ENCODE measurements at regions not wholly inside any gene's neighbourhood (a gene's known extent, or its start where the extent isn't known, plus 50 kb on each side); places are given as distances from the start of the nearest gene placed in this dataset.
"Not testable (repeated sequence)": the region's sequence is repeated elsewhere in the genome, so short reads cannot be mapped to it uniquely, and the experiment has no call there.

DNA sequence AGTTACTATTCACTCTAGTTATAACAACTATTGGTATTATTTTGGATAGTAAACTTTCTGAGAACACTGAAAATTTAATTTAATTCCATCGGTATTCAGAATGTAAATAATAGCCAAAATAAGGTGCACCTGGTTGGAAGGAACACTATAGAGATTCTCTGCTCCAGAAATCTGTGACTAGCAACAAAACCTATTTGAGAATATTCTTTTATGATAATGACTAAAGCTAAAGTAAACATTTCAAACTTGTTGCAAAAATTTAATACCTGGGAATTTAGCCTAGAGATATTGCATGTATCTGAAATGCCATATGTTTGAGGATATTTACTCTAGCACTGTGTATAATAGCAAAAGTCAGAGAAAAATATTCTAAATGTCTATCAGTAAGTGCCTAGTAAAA, 144.1 kb downstream of the PLK2 start:
- TF ChIP-seq POLR2AphosphoS5 (IDR thresholded peaks at IDR 0.05; ENCODE audit: low read depth, low read length) = no peak
- DNase-seq (ENCODE audit: insufficient read length, low spot score) (no peak), FAIRE-seq (no peak)

DNA sequence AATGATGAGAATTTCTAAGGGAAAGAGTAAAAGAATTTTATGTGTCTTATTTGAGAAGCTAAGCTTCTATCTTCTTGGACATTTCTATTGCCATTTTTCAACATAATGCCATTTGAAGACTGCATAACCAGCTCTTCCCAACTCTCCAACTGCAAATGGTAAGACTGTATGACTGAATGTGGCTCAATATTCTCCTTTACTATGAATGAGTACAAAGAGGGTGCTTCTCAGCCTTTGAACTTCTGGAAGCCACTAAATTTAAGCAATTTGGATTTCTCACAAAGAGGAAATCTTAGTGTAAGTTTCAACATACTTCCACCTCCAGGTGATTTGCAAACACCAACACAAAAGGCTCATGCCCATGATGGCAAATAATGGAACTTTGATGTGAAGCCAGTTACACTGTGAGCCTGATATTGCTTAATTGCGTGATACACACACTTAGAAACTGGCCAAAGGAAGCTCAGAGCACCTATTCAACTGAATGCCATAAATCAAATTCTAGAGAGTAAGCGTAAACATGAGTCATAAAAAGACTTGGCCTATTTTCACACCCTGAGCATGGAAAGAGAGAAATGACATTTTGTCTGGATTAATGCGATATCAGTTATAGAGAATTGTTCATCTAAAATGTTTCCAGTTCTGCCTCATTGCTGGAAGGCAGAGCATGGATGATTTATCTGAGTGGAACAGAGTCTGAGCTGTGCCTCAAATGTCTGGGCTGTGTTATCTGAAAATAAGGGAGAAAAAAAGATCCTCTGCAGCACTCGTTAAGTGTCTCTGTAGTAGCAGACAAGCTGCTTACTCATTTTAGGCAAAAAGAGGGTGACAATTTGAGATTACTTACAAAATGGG, 145.3 kb downstream of the PLK2 start:
- no peak for TF ChIP-seq PAX5 (IDR thresholded peaks at IDR 0.05; ENCODE audit: insufficient read depth, low read length, severe bottlenecking)
- no peak for TF ChIP-seq POLR2A (IDR thresholded peaks at IDR 0.05; ENCODE audit: low read depth, low read length)
- TF ChIP-seq POLR2AphosphoS5 (IDR thresholded peaks at IDR 0.05; ENCODE audit: low read depth, low read length) = no peak
- TF ChIP-seq SPI1 (IDR thresholded peaks at IDR 0.05; ENCODE audit: low read depth, low read length) = no peak
- no peak for TF ChIP-seq POU2F2 (IDR thresholded peaks at IDR 0.05; ENCODE audit: low read depth, low read length)
- TF ChIP-seq TAF1 (IDR thresholded peaks at IDR 0.05; ENCODE audit: low read depth, low read length) = no peak
- no peak for DNase-seq (ENCODE audit: insufficient read length, low spot score)
- no peak for FAIRE-seq

DNA sequence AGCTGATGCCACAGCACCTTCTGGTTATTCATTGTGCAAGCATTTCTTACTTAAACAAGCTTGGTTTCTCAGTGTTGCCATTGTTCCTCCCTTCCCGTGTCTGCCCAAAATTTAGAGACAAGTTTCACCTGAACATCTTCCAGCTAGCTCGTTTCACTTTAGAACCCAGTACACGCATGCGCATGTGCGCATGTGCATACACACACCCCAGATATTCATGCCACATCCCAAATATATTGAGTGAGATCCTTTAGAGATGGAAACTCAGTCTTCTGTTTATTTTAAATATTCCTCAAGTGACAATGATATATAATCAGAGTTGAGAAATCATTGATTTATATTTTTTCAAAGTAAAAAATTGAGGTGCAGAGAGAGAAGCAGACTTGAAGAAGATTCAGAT, 147.6 kb downstream of the PLK2 start:
- TF ChIP-seq SPI1 (IDR thresholded peaks at IDR 0.05; ENCODE audit: low read depth, low read length) (no peak), POLR2A (IDR thresholded peaks at IDR 0.05; ENCODE audit: low read depth, low read length) (no peak), PAX5 (IDR thresholded peaks at IDR 0.05; ENCODE audit: insufficient read depth, low read length, severe bottlenecking) (no peak), TAF1 (IDR thresholded peaks at IDR 0.05; ENCODE audit: low read depth, low read length) (no peak), POLR2AphosphoS5 (IDR thresholded peaks at IDR 0.05; ENCODE audit: low read depth, low read length) (no peak), POU2F2 (IDR thresholded peaks at IDR 0.05; ENCODE audit: low read depth, low read length) (no peak)
- FAIRE-seq (no peak), DNase-seq (ENCODE audit: insufficient read length, low spot score) (no peak)

DNA sequence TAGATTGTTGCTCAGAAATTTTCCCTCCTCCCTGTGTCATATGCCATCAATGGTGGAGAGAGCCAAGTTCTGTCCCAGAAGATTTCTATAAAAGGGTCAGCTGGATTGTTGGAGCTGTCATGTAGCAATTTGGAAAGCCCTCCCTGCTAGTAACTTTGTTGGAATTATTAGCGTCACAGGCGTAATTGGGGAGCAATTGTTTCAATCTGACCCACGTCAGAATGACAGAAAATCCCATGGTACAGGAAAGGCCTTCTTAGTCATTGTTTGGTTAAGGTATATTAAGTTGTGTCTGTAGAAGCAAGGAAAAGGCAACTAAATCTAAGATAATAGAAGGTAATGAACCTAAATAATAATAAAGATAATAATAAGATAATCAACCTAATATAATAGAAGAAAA, 148.4 kb downstream of the PLK2 start:
- DNase-seq (ENCODE audit: insufficient read length, low spot score) (no peak), FAIRE-seq (no peak)
- no peak for TF ChIP-seq TAF1 (IDR thresholded peaks at IDR 0.05; ENCODE audit: low read depth, low read length)
- no peak for TF ChIP-seq SPI1 (IDR thresholded peaks at IDR 0.05; ENCODE audit: low read depth, low read length)
- TF ChIP-seq POLR2A (IDR thresholded peaks at IDR 0.05; ENCODE audit: low read depth, low read length) = no peak
- no peak for TF ChIP-seq POU2F2 (IDR thresholded peaks at IDR 0.05; ENCODE audit: low read depth, low read length)
- no peak for TF ChIP-seq POLR2AphosphoS5 (IDR thresholded peaks at IDR 0.05; ENCODE audit: low read depth, low read length)
- TF ChIP-seq PAX5 (IDR thresholded peaks at IDR 0.05; ENCODE audit: insufficient read depth, low read length, severe bottlenecking) = no peak

DNA sequence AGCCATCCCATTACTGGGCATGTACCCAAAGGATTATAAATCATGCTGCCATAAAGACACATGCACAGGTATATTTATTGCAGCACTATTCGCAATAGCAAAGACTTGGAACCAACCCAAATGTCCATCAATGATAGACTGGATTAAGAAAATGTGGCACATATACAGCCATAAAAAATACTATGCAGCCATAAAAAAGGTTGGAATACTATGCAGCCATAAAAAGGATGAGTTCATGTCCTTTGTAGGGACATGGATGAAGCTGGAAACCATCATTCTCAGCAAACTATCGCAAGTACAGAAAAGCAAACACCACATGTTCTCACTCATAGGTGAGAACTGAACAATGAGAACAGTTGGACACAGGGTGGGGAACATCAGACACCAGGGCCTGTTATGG, 151.5 kb downstream of the PLK2 start:
- FAIRE-seq; DNase-seq (ENCODE audit: insufficient read length, low spot score): not testable (repeated sequence)

DNA sequence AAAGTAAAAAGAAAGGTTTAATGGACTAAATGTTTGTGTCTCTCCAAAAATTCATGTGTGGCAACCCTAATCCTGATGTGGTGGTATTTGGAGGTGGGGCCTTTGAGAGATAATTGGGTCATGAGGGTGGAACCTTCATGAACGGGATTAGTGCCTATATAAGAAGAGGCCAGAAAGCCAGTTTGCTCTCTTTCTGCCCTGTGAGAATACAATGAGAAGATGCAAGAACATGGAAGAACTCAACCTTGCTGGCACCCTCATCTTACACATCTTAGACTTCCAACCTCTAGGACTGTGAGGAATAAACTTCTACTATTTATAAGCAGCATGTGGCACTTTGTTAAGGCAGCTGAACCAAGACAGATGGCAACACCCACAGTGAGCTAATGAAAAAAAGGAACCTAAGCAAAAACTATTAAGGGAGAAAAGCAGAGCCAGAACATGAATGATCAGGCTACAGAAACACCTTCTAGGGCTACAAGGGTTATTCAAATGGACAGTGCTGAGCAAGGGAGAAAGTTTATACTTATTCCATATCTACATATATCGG, 159.5 kb downstream of the PLK2 start:
- DNase-seq (ENCODE audit: insufficient read length, low spot score) (no peak), FAIRE-seq (no peak)
- TF ChIP-seq PAX5 (IDR thresholded peaks at IDR 0.05; ENCODE audit: insufficient read depth, low read length, severe bottlenecking) (no peak), POU2F2 (IDR thresholded peaks at IDR 0.05; ENCODE audit: low read depth, low read length) (no peak), POLR2AphosphoS5 (IDR thresholded peaks at IDR 0.05; ENCODE audit: low read depth, low read length) (no peak), TAF1 (IDR thresholded peaks at IDR 0.05; ENCODE audit: low read depth, low read length) (no peak), SPI1 (IDR thresholded peaks at IDR 0.05; ENCODE audit: low read depth, low read length) (no peak), POLR2A (IDR thresholded peaks at IDR 0.05; ENCODE audit: low read depth, low read length) (no peak)

DNA sequence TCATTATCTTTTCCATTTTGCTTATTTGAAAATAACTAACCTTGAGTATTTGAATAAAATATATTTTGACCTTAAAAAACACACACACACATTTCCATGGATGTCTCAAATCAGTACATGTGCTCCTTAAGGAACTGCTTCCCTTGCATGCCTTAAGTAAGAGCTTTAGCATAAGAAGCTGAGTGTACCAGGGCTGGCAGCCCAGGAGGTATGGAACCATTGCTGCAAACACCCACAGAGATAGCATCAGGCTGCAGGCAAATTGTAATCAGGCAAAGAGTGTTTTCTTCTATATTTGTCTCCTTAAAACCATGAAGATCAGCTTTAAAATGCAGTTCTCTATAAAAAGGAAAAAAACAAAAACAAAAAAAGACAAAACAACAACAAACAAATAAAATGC, 160.6 kb downstream of the PLK2 start:
- FAIRE-seq = no peak
- TF ChIP-seq SPI1 (IDR thresholded peaks at IDR 0.05; ENCODE audit: low read depth, low read length) = no peak
- TF ChIP-seq POLR2A (IDR thresholded peaks at IDR 0.05; ENCODE audit: low read depth, low read length) = no peak
- no peak for TF ChIP-seq PAX5 (IDR thresholded peaks at IDR 0.05; ENCODE audit: insufficient read depth, low read length, severe bottlenecking)
- no peak for TF ChIP-seq TAF1 (IDR thresholded peaks at IDR 0.05; ENCODE audit: low read depth, low read length)
- no peak for TF ChIP-seq POLR2AphosphoS5 (IDR thresholded peaks at IDR 0.05; ENCODE audit: low read depth, low read length)
- no peak for TF ChIP-seq POU2F2 (IDR thresholded peaks at IDR 0.05; ENCODE audit: low read depth, low read length)
- no peak for DNase-seq (ENCODE audit: insufficient read length, low spot score)

DNA sequence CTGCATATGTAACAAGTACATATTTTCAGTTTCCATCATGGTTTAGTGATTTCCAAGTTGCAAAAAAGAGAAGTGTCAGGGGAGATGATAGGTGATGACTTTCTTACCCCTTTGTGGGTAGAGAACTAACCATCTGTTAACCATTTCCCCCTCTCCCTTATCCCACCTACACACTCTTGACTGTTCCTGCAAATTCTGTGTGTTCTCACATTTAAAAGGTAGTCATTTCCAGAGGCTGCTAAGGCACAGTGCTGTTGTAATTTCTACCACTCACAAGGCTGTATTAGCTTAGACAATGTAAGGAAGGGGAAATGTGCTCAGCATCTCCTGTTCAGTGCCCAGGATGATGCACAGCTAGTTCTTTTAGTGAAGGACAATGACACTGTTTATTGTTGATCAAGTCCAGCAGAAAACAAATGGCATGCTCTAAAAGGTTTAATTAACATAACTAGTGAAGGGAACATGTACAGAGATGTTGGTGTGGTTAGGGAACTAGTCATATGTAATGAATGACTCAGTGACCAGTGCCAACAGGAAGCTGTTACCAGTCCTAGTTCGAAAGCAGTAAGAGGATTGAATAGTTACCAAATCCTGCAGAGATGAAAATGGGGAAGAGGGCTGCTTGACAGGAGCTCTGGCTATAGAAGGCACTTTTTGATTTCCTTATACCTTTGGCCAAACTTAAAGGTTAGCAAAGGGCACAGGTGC, 165.1 kb downstream of the PLK2 start:
- TF ChIP-seq POLR2A (IDR thresholded peaks at IDR 0.05; ENCODE audit: low read depth, low read length) = no peak
- TF ChIP-seq SPI1 (IDR thresholded peaks at IDR 0.05; ENCODE audit: low read depth, low read length) = peak; percentile 25; the same call in 1 of the 2 replicates
- FAIRE-seq (no peak), DNase-seq (ENCODE audit: insufficient read length, low spot score) (no peak)

DNA sequence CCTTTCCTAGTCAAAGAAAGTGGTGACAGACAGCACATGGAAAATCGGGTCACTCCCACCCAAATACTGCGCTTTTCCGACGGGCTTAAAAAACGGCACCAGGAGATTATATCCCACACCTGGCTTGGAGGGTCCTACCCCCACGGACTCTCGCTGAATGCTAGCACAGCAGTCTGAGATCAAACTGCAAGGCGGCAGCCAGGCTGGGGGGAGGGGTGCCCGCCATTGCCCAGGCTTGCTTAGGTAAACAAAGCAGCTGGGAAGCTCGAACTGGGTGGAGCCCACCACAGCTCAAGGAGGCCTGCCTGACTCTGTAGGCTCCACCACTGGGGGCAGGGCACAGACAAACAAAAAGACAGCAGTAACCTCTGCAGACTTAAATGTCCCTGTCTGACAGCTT, 171.6 kb downstream of the PLK2 start:
- not testable (repeated sequence) for DNase-seq (ENCODE audit: insufficient read length, low spot score); FAIRE-seq

DNA sequence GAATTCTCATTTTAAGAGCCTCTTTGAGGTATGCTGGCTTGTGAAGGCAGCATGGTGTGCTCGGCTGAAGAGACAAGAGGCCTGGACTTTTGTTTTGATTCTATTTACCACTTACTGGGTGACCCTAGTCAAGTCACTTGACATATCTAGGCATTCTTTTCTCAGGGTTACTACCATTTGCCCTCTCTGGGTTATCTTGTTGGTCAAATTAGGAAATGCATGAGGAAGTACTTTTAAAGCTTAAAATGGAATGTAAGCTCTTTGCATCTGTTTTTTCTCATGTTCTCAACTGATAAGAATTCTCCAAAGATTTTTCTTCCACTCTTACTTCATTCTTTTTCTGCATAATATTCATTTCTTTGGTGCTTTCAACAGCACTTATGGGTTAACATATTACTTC, 173.1 kb downstream of the PLK2 start:
- DNase-seq (ENCODE audit: insufficient read length, low spot score) (no peak), FAIRE-seq (no peak)
- TF ChIP-seq PAX5 (IDR thresholded peaks at IDR 0.05; ENCODE audit: insufficient read depth, low read length, severe bottlenecking) = no peak
- TF ChIP-seq POLR2AphosphoS5 (IDR thresholded peaks at IDR 0.05; ENCODE audit: low read depth, low read length) = no peak
